ENCODE measurements at regions not wholly inside any gene's neighbourhood (a gene's known extent, or its start where the extent isn't known, plus 50 kb on each side); places are given as distances from the start of the nearest gene placed in this dataset.

DNA sequence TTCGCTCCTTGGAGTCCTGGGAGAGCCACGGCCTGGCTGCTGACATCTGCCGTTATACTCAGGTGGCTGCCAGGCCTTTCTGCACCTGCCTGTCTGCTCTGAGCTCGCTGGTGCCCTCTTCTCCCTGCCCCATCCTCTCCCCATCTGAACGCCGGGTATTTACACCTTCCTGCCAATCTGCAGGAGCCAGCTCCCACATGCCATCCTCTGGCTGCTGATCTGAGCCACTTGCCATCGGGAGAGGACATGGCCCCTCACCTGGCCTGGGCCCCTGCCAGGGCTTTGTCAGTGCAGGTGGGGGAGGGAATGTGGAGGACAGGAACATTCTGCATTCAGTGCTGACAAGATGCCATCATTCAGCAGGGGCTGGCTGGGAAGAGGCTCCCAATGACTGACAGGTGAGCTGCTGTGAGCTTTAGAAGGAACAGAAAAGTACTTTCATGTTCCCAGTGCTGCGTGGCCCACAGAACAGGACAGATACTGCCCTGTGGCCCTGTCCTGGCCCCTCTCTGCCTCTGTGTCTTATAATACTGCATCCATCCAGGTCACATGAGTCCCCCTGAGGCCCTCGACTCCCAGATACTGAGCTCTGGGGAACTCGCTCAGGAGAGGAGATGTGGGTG is 96.3 kb upstream of the ZNF469 start:
- intact Hi-C loops (cut with DNase I), result no loop called here
- no peaks in the 10 kb centered on the region for H3K27me3 ChIP-seq
- no peaks in the 10 kb centered on the region for H3K4me1 ChIP-seq
- no peak overlapping the region for H3K4me3 ChIP-seq
- no peaks in the 10 kb centered on the region for H3K36me3 ChIP-seq (replicated peaks in 1 of 2; ENCODE audit: insufficient read depth in 1 of 2, low read depth in 2 of 2)
- 76 to 83% methylated on average over 8 to 10 of the region's 10 CpGs for WGBS, 2 donors
- H3K9me3 ChIP-seq, result peaks cover 0 to 4% (median 0%) of the 10 kb centered on the region in 3 donors
- no peak overlapping the region for H3K27ac ChIP-seq
- ATAC-seq, result no peak
- no peak for DNase-seq
- no peak for TF ChIP-seq POLR2A (IDR thresholded peaks at IDR 0.05)
- TF ChIP-seq, protein P1, sequence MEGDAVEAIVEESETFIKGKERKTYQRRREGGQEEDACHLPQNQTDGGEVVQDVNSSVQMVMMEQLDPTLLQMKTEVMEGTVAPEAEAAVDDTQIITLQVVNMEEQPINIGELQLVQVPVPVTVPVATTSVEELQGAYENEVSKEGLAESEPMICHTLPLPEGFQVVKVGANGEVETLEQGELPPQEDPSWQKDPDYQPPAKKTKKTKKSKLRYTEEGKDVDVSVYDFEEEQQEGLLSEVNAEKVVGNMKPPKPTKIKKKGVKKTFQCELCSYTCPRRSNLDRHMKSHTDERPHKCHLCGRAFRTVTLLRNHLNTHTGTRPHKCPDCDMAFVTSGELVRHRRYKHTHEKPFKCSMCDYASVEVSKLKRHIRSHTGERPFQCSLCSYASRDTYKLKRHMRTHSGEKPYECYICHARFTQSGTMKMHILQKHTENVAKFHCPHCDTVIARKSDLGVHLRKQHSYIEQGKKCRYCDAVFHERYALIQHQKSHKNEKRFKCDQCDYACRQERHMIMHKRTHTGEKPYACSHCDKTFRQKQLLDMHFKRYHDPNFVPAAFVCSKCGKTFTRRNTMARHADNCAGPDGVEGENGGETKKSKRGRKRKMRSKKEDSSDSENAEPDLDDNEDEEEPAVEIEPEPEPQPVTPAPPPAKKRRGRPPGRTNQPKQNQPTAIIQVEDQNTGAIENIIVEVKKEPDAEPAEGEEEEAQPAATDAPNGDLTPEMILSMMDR (IDR thresholded peaks at IDR 0.05), result no peak

DNA sequence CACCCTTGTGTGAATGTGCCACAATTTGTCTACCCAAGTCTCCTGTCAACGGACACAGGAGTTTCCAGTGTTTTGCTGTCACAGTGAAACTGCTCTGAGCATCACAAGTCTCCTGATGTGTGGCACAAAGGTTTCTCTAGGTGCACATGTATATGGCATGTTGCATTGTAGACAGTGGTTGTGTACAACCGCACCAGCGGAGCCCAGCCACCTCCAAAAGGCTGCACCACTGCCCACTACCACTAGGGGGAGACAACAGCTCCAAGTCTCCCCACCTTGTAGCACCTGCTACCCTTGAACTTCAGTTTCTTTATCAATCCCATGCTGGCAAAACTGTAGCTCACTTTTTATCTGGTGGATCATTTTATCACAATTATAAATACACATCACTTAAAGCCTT is 95.5 kb upstream of the ZNF469 start:
- Histone ChIP-seq H3K27me3 (no peaks in the 10 kb centered on the region), H3K36me3 (replicated peaks in 1 of 2; ENCODE audit: insufficient read depth in 1 of 2, low read depth in 2 of 2) (no peaks in the 10 kb centered on the region), H3K9me3 (peaks cover 0 to 4% (median 0%) of the 10 kb centered on the region in 3 donors), H3K27ac (no peak overlapping the region), H3K4me1 (no peaks in the 10 kb centered on the region), H3K4me3 (no peak overlapping the region)
- ATAC-seq (no peak), DNase-seq (peak in 1 of 4 donors; percentile 41)
- intact Hi-C loops (cut with DNase I), result no loop called here
- 60 to 83% methylated on average over 3 of the region's 3 CpGs for WGBS, 2 donors
- TF ChIP-seq POLR2A (IDR thresholded peaks at IDR 0.05), result no peak
- TF ChIP-seq, protein P1 (IDR thresholded peaks at IDR 0.05), result peak in 2 of 7 experiments; percentile 46 to 47

DNA sequence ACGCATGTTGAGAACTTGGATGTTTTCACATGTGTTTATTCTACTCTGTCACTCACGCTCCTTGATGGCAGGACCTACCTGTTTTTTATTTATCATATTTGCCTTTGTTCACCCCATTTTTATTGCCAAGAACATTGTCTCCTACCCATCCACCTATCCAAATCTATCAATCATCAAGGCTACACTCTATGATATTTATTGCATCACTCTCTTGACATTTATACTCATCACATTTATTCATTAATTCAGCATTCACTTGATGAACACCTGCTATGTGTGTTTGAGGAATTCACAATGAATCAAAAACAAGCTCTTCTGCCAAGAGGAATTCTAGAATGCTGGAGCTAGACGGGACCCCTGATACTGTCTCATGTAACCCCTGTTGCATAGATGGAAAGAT is 94.5 kb upstream of the ZNF469 start:
- 63 to 70% methylated on average over 3 of the region's 3 CpGs for WGBS, 2 donors
- Histone ChIP-seq H3K4me1 (no peaks in the 10 kb centered on the region), H3K27ac (no peak overlapping the region), H3K27me3 (no peaks in the 10 kb centered on the region), H3K36me3 (replicated peaks in 1 of 2; ENCODE audit: insufficient read depth in 1 of 2, low read depth in 2 of 2) (no peaks in the 10 kb centered on the region), H3K4me3 (no peak overlapping the region), H3K9me3 (peaks cover 0 to 4% (median 0%) of the 10 kb centered on the region in 3 donors)
- intact Hi-C loops (cut with DNase I), result no loop called here
- TF ChIP-seq, protein P1 (IDR thresholded peaks at IDR 0.05), result no peak
- TF ChIP-seq POLR2A (IDR thresholded peaks at IDR 0.05), result no peak
- no peak for ATAC-seq
- DNase-seq, result no peak

DNA sequence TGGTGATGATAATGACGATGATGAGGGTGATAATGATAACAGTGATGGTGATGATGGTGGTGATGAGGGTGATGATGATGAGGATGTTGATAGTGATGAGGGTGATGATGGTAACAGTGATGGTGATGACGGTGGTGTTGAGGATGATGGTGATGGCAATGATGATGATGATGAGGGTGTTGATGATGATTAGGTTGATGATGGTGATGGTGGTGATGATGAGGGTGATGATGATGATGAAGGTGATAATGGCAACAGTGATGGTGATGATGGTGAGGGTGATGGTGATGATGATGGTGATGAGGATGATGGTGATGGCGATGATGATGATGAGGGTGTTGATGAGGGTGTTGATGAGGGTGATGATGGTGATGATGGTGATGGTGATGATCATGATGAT is 93.8 kb upstream of the ZNF469 start:
- Histone ChIP-seq H3K27ac (no peak overlapping the region), H3K4me3 (no peak overlapping the region), H3K4me1 (no peaks in the 10 kb centered on the region), H3K36me3 (replicated peaks in 1 of 2; ENCODE audit: insufficient read depth in 1 of 2, low read depth in 2 of 2) (no peaks in the 10 kb centered on the region), H3K9me3 (peaks cover 0 to 4% (median 0%) of the 10 kb centered on the region in 3 donors), H3K27me3 (no peaks in the 10 kb centered on the region)
- no peak for DNase-seq
- ATAC-seq, result no peak
- 67 to 81% methylated on average over 3 of the region's 3 CpGs for WGBS, 2 donors
- TF ChIP-seq POLR2A (IDR thresholded peaks at IDR 0.05), result no peak
- TF ChIP-seq, protein P1 (IDR thresholded peaks at IDR 0.05), result no peak
- intact Hi-C loops (cut with DNase I), result no loop called here

DNA sequence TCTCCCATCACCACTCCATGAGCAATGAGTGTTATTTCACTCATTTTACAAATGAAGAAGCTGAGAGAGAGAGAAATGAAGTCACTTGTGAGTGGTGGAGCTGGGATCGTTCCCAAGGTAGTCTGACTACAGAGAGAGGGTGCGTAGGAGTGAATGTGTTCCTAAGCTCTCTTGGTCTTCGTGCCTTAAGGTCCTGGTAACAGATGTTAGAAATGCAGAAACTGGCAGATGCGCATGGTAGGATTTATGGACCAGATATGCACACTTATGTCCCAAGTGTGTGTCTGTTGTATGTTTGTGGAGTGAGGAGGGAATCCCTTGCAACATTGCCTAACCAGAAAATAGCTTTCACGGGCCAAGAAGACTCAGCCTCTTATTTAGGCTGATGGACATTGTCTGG is 93.2 kb upstream of the ZNF469 start:
- no peaks in the 10 kb centered on the region for H3K36me3 ChIP-seq (replicated peaks in 1 of 2; ENCODE audit: insufficient read depth in 1 of 2, low read depth in 2 of 2)
- no peaks in the 10 kb centered on the region for H3K4me1 ChIP-seq
- no peak overlapping the region for H3K27ac ChIP-seq
- 63 to 78% methylated on average over 5 of the region's 5 CpGs for WGBS, 2 donors
- no peaks in the 10 kb centered on the region for H3K27me3 ChIP-seq
- DNase-seq, result no peak
- intact Hi-C loops (cut with DNase I), result no loop called here
- ATAC-seq, result no peak
- H3K4me3 ChIP-seq, result no peak overlapping the region
- TF ChIP-seq, protein P1 (IDR thresholded peaks at IDR 0.05), result no peak
- no peak for TF ChIP-seq POLR2A (IDR thresholded peaks at IDR 0.05)
- peaks cover 0 to 4% (median 0%) of the 10 kb centered on the region in 3 donors for H3K9me3 ChIP-seq
